IMR-90 (cell line): ENCODE measurements at regions not wholly inside any gene's neighbourhood (a gene's known extent, or its start where the extent isn't known, plus 50 kb on each side); places are given as distances from the start of the nearest gene placed in this dataset.

Experiments used
- ATAC-seq: fragments of 200-7000 bp; cut with Tn5 transposase; 2 replicates; pipeline ENCODE4 v1.9.1; 2020; ENCODE audit warnings: low read depth, mild to moderate bottlenecking, moderate library complexity
- BruUV-seq: library from RNA; stranded (reverse); fragments of 400-500 nt; replicated peaks from 2 replicates; lab custom pipeline; 2021; lab: Mats Ljungman, UMichigan
- CTCF ChIA-PET: fragments of 300-600 bp; formaldehyde crosslinking; extraction: SDS; loops from one replicate; lab custom pipeline; 2021; ENCODE audit warnings: antibody characterized with exemption; lab: Yijun Ruan, JAX
- POLR2A ChIA-PET: fragments of 300-600 bp; sonication (Branson Sonifier 250); formaldehyde crosslinking; loops from one replicate; lab custom pipeline; 2022; ENCODE audit warnings: antibody characterized with exemption; ENCODE audit not compliant: unreplicated experiment; lab: Charles Lee
- DNase-seq: peaks from one replicate; pipeline ENCODE4 v3.0.0; 2013
- H2AFZ ChIP-seq: replicated peaks from 2 replicates; pipeline ENCODE3; 2013; ENCODE audit warnings: low read length, mild to moderate bottlenecking; ENCODE audit not compliant: poor library complexity
- H2AK5ac ChIP-seq: 2 replicates; pipeline ENCODE4 v1.6.1; 2013; ENCODE audit warnings: low read depth, low read length, inconsistent platforms
- H2AK9ac ChIP-seq: replicated peaks from 2 replicates; pipeline ENCODE3; 2013; ENCODE audit warnings: mild to moderate bottlenecking, low read depth, low read length, moderate library complexity; ENCODE audit not compliant: poor library complexity
- H2BK120ac ChIP-seq: 2 replicates; pipeline ENCODE4 v1.6.1; 2013; ENCODE audit warnings: low read depth, low read length, inconsistent platforms
- H2BK15ac ChIP-seq: 3 replicates; pipeline ENCODE4 v1.6.1; 2013; ENCODE audit warnings: low read depth, low read length, inconsistent platforms
- H2BK20ac ChIP-seq: 2 replicates; pipeline ENCODE4 v1.6.1; 2013; ENCODE audit warnings: low read depth, mild to moderate bottlenecking, inconsistent platforms, low read length, moderate library complexity
- H2BK5ac ChIP-seq: 2 replicates; pipeline ENCODE4 v1.6.1; 2013; ENCODE audit warnings: mild to moderate bottlenecking, low read depth, low read length, inconsistent platforms; ENCODE audit not compliant: poor library complexity, severe bottlenecking
- H3K14ac ChIP-seq: replicated peaks from 2 replicates; pipeline ENCODE4 v1.6.1; 2013; ENCODE audit warnings: low read depth, low read length, inconsistent platforms
- H3K18ac ChIP-seq: 2 replicates; pipeline ENCODE4 v1.6.1; 2013; ENCODE audit warnings: low read depth, low read length, control low read depth
- H3K23ac ChIP-seq: 2 replicates; pipeline ENCODE4 v1.6.1; 2013; ENCODE audit warnings: low read depth, low read length, inconsistent platforms
- H3K27ac ChIP-seq: 2 replicates; pipeline ENCODE4 v1.5.1; 2013; ENCODE audit warnings: mild to moderate bottlenecking, control low read depth, low read length; ENCODE audit not compliant: insufficient read depth
- H3K27me3 ChIP-seq: 2 replicates; pipeline ENCODE4 v1.6.1; 2013; ENCODE audit warnings: low read length; ENCODE audit not compliant: control insufficient read depth, insufficient read depth
- H3K36me3 ChIP-seq: 2 replicates; pipeline ENCODE4 v1.6.1; 2013; ENCODE audit warnings: low read length, mixed read lengths; ENCODE audit not compliant: control insufficient read depth, insufficient read depth
- H3K4ac ChIP-seq: 2 replicates; pipeline ENCODE4 v1.6.1; 2013; ENCODE audit warnings: low read depth, low read length, inconsistent platforms
- H3K4me1 ChIP-seq: 2 replicates; pipeline ENCODE4 v1.6.1; 2013; ENCODE audit warnings: low read length, mixed read lengths; ENCODE audit not compliant: control insufficient read depth, insufficient read depth
- H3K4me2 ChIP-seq: 2 replicates; pipeline ENCODE4 v1.6.1; 2013; ENCODE audit warnings: low read depth, mild to moderate bottlenecking, control low read depth, low read length, moderate library complexity
- H3K4me3 ChIP-seq: 2 replicates; pipeline ENCODE4 v1.5.1; 2013; ENCODE audit warnings: low read depth, mild to moderate bottlenecking, control low read depth, low read length, moderate library complexity; ENCODE audit not compliant: insufficient read depth
- H3K56ac ChIP-seq: 2 replicates; pipeline ENCODE4 v1.6.1; 2013; ENCODE audit warnings: low read length, inconsistent platforms; ENCODE audit not compliant: insufficient read depth; ENCODE audit errors: extremely low read depth
- H3K79me1 ChIP-seq, 2 experiments: 2 replicates each; pipeline ENCODE4 v1.6.1; 2013; ENCODE audit warnings: low read length in 2 of 2, inconsistent platforms in 1 of 2, low read depth in 1 of 2
- H3K9ac ChIP-seq: 2 replicates; pipeline ENCODE4 v1.6.1; 2013; ENCODE audit warnings: low read depth, low read length, control low read depth
- H3K9me1 ChIP-seq: 2 replicates; pipeline ENCODE4 v1.6.1; 2013; ENCODE audit warnings: low read length, inconsistent platforms; ENCODE audit not compliant: insufficient read depth
- H3K9me3 ChIP-seq: 2 replicates; pipeline ENCODE4 v1.6.1; 2013; ENCODE audit warnings: low read length; ENCODE audit not compliant: control insufficient read depth, insufficient read depth
- H4K20me1 ChIP-seq: 2 replicates; pipeline ENCODE4 v1.6.1; 2013; ENCODE audit warnings: low read length, inconsistent platforms; ENCODE audit not compliant: insufficient read depth
- H4K5ac ChIP-seq: 2 replicates; pipeline ENCODE4 v1.6.1; 2013; ENCODE audit warnings: mild to moderate bottlenecking, low read depth, low read length, control low read depth
- H4K8ac ChIP-seq, 2 experiments: 2 replicates each; pipeline ENCODE4 v1.6.1; 2013; ENCODE audit warnings: low read depth in 2 of 2, low read length in 2 of 2, control low read depth in 1 of 2, inconsistent platforms in 1 of 2
- H4K91ac ChIP-seq: 2 replicates; pipeline ENCODE4 v1.6.1; 2013; ENCODE audit warnings: low read depth, low read length, inconsistent platforms; ENCODE audit not compliant: insufficient read depth
- BHLHE40 ChIP-seq: fragments of 150-350 bp; IDR thresholded peaks from 2 replicates; pipeline ENCODE4 v1.6.1; 2016; ENCODE audit warnings: mild to moderate bottlenecking, low read depth, low read length
- CEBPB ChIP-seq: IDR thresholded peaks from 2 replicates; pipeline ENCODE4 v1.6.1; 2012; ENCODE audit warnings: low read depth, low read length, improper control_type of control experiment
- CHD1 ChIP-seq: IDR thresholded peaks from 2 replicates; pipeline ENCODE4 v1.6.1; 2012; ENCODE audit warnings: low read depth, low read length, improper control_type of control experiment
- CTCF ChIP-seq: conservative IDR thresholded peaks from 2 replicates; pipeline ENCODE4 v1.5.1; 2012; ENCODE audit warnings: mild to moderate bottlenecking, low read depth, low read length, improper control_type of control experiment
- ELK1 ChIP-seq: fragments of 150-350 bp; IDR thresholded peaks from 2 replicates; pipeline ENCODE4 v1.6.1; 2016; ENCODE audit warnings: low read depth, mild to moderate bottlenecking, low read length, moderate library complexity, borderline replicate concordance
- FOS ChIP-seq: fragments of 150-350 bp; IDR thresholded peaks from 2 replicates; pipeline ENCODE4 v1.6.1; 2016; ENCODE audit warnings: low read depth, low read length
- MAFK ChIP-seq: IDR thresholded peaks from 2 replicates; pipeline ENCODE4 v1.6.1; 2012; ENCODE audit warnings: low read depth, low read length, improper control_type of control experiment
- MAZ ChIP-seq: IDR thresholded peaks from 2 replicates; pipeline ENCODE4 v1.6.1; 2012; ENCODE audit warnings: low read depth, mild to moderate bottlenecking, low read length, improper control_type of control experiment, moderate library complexity, borderline replicate concordance
- MXI1 ChIP-seq: IDR thresholded peaks from 2 replicates; pipeline ENCODE4 v1.6.1; 2012; ENCODE audit warnings: low read depth, mild to moderate bottlenecking, low read length, moderate library complexity, borderline replicate concordance
- NFE2L2 ChIP-seq: fragments of 150-350 bp; IDR thresholded peaks from 2 replicates; pipeline ENCODE4 v1.6.1; 2016; ENCODE audit warnings: low read depth, mild to moderate bottlenecking, low read length
- POLR2A ChIP-seq: IDR thresholded peaks from 2 replicates; pipeline ENCODE4 v1.6.1; 2012; ENCODE audit warnings: mild to moderate bottlenecking, low read depth, low read length
- RAD21 ChIP-seq: IDR thresholded peaks from 2 replicates; pipeline ENCODE4 v1.6.1; 2012; ENCODE audit warnings: low read length, improper control_type of control experiment
- RCOR1 ChIP-seq: IDR thresholded peaks from 2 replicates; pipeline ENCODE4 v1.6.1; 2012; ENCODE audit warnings: mild to moderate bottlenecking, low read length, improper control_type of control experiment; ENCODE audit not compliant: insufficient replicate concordance
- RFX5 ChIP-seq: IDR thresholded peaks from 2 replicates; pipeline ENCODE4 v1.8.0; 2012; ENCODE audit warnings: low read depth, mild to moderate bottlenecking, low read length, moderate library complexity
- SMC3 ChIP-seq: fragments of 150-350 bp; IDR thresholded peaks from 2 replicates; pipeline ENCODE4 v1.6.1; 2016; ENCODE audit warnings: low read depth, mild to moderate bottlenecking, antibody characterized with exemption, low read length, moderate library complexity
- dilution Hi-C: fragments of 300-500 bp; cut with HindIII; formaldehyde crosslinking; loops from one replicate; pipeline ENCODE4 v1.14.3; 2018; ENCODE audit warnings: low sequenced_read_pairs; ENCODE audit not compliant: unreplicated experiment
- in situ Hi-C: fragments of 300-500 bp; cut with MboI; formaldehyde crosslinking; loops from 3 replicates; pipeline ENCODE4 v1.14.3; 2019; ENCODE audit warnings: low sequenced_read_pairs, inconsistent platforms, mixed read lengths
- intact Hi-C: fragments of 100-400 bp; cut with micrococcal nuclease; formaldehyde crosslinking; loops from 2 replicates; pipeline ENCODE4 v1.10.0; 2022
- TF ChIP-seq, protein P1 (sequence below): fragments of 150-350 bp; IDR thresholded peaks from 2 replicates; pipeline ENCODE4 v1.6.1; 2017; ENCODE audit warnings: mild to moderate bottlenecking, antibody characterized with exemption, low read length, low read depth

DNA sequence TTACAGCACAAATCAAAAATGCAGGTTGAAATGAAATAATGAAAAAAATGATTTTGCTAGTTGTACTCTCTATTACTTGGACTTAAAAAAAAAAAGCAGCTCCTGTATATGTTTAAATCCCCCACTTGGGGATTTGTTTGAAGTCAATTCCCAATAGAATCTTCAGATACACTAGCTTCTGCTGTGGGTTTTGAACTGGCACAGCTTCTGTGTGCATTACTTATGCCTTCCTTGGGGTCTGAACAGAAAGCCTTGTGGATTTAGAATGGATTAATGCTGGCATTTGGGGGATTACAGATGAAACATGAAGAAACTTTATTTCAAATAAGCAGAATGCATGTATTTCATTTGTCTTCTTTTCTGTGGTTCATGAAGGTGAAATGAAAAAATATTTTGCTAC lies 513.2 kb upstream of the TBL1XR1 start:
- TF ChIP-seq RAD21 (no peak), RCOR1 (no peak), BHLHE40 (no peak), RFX5 (no peak), FOS (no peak), CEBPB (no peak), CHD1 (no peak), MAZ (no peak), MXI1 (no peak), SMC3 (no peak), MAFK (no peak), POLR2A (no peak), ELK1 (no peak), NFE2L2 (no peak), CTCF (no peak)
- TF ChIP-seq, protein P1, sequence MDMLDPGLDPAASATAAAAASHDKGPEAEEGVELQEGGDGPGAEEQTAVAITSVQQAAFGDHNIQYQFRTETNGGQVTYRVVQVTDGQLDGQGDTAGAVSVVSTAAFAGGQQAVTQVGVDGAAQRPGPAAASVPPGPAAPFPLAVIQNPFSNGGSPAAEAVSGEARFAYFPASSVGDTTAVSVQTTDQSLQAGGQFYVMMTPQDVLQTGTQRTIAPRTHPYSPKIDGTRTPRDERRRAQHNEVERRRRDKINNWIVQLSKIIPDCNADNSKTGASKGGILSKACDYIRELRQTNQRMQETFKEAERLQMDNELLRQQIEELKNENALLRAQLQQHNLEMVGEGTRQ = no peak
- H3K4ac ChIP-seq = no peak overlapping the region
- no peak overlapping the region for H4K8ac ChIP-seq
- no peak overlapping the region for H3K56ac ChIP-seq
- H2BK20ac ChIP-seq = no peak overlapping the region
- H2BK5ac ChIP-seq = no peak overlapping the region
- ATAC-seq = no peak
- H3K14ac ChIP-seq = no peak overlapping the region
- no peak overlapping the region for H3K23ac ChIP-seq
- no peak overlapping the region for H2BK120ac ChIP-seq
- no peak overlapping the region for H2AFZ ChIP-seq
- dilution Hi-C loops = no loop called here
- intact Hi-C loops = no loop called here
- H3K4me1 ChIP-seq = peaks cover 2% of the 10 kb centered on the region
- POLR2A ChIA-PET = no interaction called here
- H3K27me3 ChIP-seq = no peaks in the 10 kb centered on the region
- H3K79me1 ChIP-seq = no peaks in the 10 kb centered on the region
- BruUV-seq = no TSS peak
- no peak overlapping the region for H3K4me3 ChIP-seq
- H3K9me3 ChIP-seq = no peaks in the 10 kb centered on the region
- H2BK15ac ChIP-seq = no peak overlapping the region
- H3K36me3 ChIP-seq = no peaks in the 10 kb centered on the region
- H3K27ac ChIP-seq = no peak overlapping the region
- H2AK9ac ChIP-seq = no peak overlapping the region
- H4K5ac ChIP-seq = no peak overlapping the region
- H4K91ac ChIP-seq = no peak overlapping the region
- no peaks in the 10 kb centered on the region for H3K9me1 ChIP-seq
- no peaks in the 10 kb centered on the region for H4K20me1 ChIP-seq
- H3K18ac ChIP-seq = no peak overlapping the region
- in situ Hi-C loops = no loop called here
- no peak overlapping the region for H3K4me2 ChIP-seq
- CTCF ChIA-PET = no interaction called here
- H3K9ac ChIP-seq = no peak overlapping the region
- DNase-seq = no peak
- H2AK5ac ChIP-seq = no peak overlapping the region
